ENCODE measurements at regions not wholly inside any gene's neighbourhood (a gene's known extent, or its start where the extent isn't known, plus 50 kb on each side); places are given as distances from the start of the nearest gene placed in this dataset.

GRCh38 chr2:118569876-118570535, 277.4 kb downstream of the EN1 start:
- DNase-seq: no peak
- H3K9ac ChIP-seq (ENCODE audit: low read length): no peak overlapping the region
- H3K4me3 ChIP-seq (ENCODE audit: low read length): no peak overlapping the region
- no peak overlapping the region for H3K23ac ChIP-seq (ENCODE audit: low read length)
- H2AK5ac ChIP-seq (ENCODE audit: low read length): no peak overlapping the region
- no peak overlapping the region for H2BK15ac ChIP-seq (replicated peaks; ENCODE audit: low read depth)
- no peaks in the 10 kb centered on the region for H3K27me3 ChIP-seq (ENCODE audit: insufficient read depth, low read length, poor library complexity)
- no peak overlapping the region for H2BK5ac ChIP-seq (ENCODE audit: low read length)
- H3K18ac ChIP-seq (ENCODE audit: low read length): no peak overlapping the region
- H3K79me1 ChIP-seq (ENCODE audit: low read length): no peaks in the 10 kb centered on the region
- no peaks in the 10 kb centered on the region for H3K79me2 ChIP-seq (ENCODE audit: control insufficient read depth, insufficient read depth, low read length)
- no peak overlapping the region for H3K27ac ChIP-seq (ENCODE audit: low read depth, low read length)
- H3K4me2 ChIP-seq (ENCODE audit: low read length): no peak overlapping the region
- H4K5ac ChIP-seq (ENCODE audit: low read length): no peak overlapping the region
- no CpG with 5 or more reads among the region's 2 CpGs for WGBS (ENCODE audit: extremely low coverage, insufficient coverage, low lambda C conversion rate)
- H3K4ac ChIP-seq (ENCODE audit: low read depth, low read length): no peak overlapping the region
- no peak overlapping the region for H2BK120ac ChIP-seq (ENCODE audit: low read depth, low read length)
- no peak overlapping the region for H4K8ac ChIP-seq (ENCODE audit: low read depth, low read length)
- H3K56ac ChIP-seq (ENCODE audit: low read length): no peak overlapping the region
- no peaks in the 10 kb centered on the region for H3K36me3 ChIP-seq (ENCODE audit: control insufficient read depth, insufficient read depth, low read length)
- H3K4me1 ChIP-seq (ENCODE audit: control insufficient read depth, low read depth, low read length): no peaks in the 10 kb centered on the region

GRCh38 chr2:118568700-118569099, 278.7 kb downstream of the EN1 start:
- H2AK5ac ChIP-seq (ENCODE audit: low read length): no peak overlapping the region
- H2BK15ac ChIP-seq (replicated peaks; ENCODE audit: low read depth): no peak overlapping the region
- H3K18ac ChIP-seq (ENCODE audit: low read length): no peak overlapping the region
- H3K56ac ChIP-seq (ENCODE audit: low read length): no peak overlapping the region
- H4K8ac ChIP-seq (ENCODE audit: low read depth, low read length): no peak overlapping the region
- no peak overlapping the region for H3K9ac ChIP-seq (ENCODE audit: low read length)
- H3K27me3 ChIP-seq (ENCODE audit: insufficient read depth, low read length, poor library complexity): no peaks in the 10 kb centered on the region
- no peaks in the 10 kb centered on the region for H3K79me1 ChIP-seq (ENCODE audit: low read length)
- H2BK5ac ChIP-seq (ENCODE audit: low read length): no peak overlapping the region
- H3K36me3 ChIP-seq (ENCODE audit: control insufficient read depth, insufficient read depth, low read length): no peaks in the 10 kb centered on the region
- H3K4me2 ChIP-seq (ENCODE audit: low read length): no peak overlapping the region
- H2BK120ac ChIP-seq (ENCODE audit: low read depth, low read length): no peak overlapping the region
- H4K5ac ChIP-seq (ENCODE audit: low read length): no peak overlapping the region
- no peak overlapping the region for H3K4ac ChIP-seq (ENCODE audit: low read depth, low read length)
- no peak overlapping the region for H3K23ac ChIP-seq (ENCODE audit: low read length)
- no peaks in the 10 kb centered on the region for H3K4me1 ChIP-seq (ENCODE audit: control insufficient read depth, low read depth, low read length)
- H3K27ac ChIP-seq (ENCODE audit: low read depth, low read length): no peak overlapping the region
- no peak for DNase-seq
- H3K4me3 ChIP-seq (ENCODE audit: low read length): no peak overlapping the region
- WGBS (ENCODE audit: extremely low coverage, insufficient coverage, low lambda C conversion rate): no CpG with 5 or more reads among the region's 5 CpGs
- no peaks in the 10 kb centered on the region for H3K79me2 ChIP-seq (ENCODE audit: control insufficient read depth, insufficient read depth, low read length)

- H4K8ac ChIP-seq (ENCODE audit: low read depth, low read length): no peak overlapping the region
- DNase-seq: no peak
- H3K4me2 ChIP-seq (ENCODE audit: low read length): no peak overlapping the region
- H3K23ac ChIP-seq (ENCODE audit: low read length): no peak overlapping the region
- H3K79me2 ChIP-seq (ENCODE audit: control insufficient read depth, insufficient read depth, low read length): no peaks in the 10 kb centered on the region
- H2AK5ac ChIP-seq (ENCODE audit: low read length): no peak overlapping the region
- H3K79me1 ChIP-seq (ENCODE audit: low read length): no peaks in the 10 kb centered on the region
- no peak overlapping the region for H2BK15ac ChIP-seq (replicated peaks; ENCODE audit: low read depth)
- H2BK120ac ChIP-seq (ENCODE audit: low read depth, low read length): no peak overlapping the region
- no peak overlapping the region for H2BK5ac ChIP-seq (ENCODE audit: low read length)
- no peak overlapping the region for H4K5ac ChIP-seq (ENCODE audit: low read length)
- H3K56ac ChIP-seq (ENCODE audit: low read length): no peak overlapping the region
- H3K4ac ChIP-seq (ENCODE audit: low read depth, low read length): no peak overlapping the region
- no peaks in the 10 kb centered on the region for H3K36me3 ChIP-seq (ENCODE audit: control insufficient read depth, insufficient read depth, low read length)
- no CpG with 5 or more reads among the region's 5 CpGs for WGBS (ENCODE audit: extremely low coverage, insufficient coverage, low lambda C conversion rate)
- H3K9ac ChIP-seq (ENCODE audit: low read length): no peak overlapping the region
- no peak overlapping the region for H3K27ac ChIP-seq (ENCODE audit: low read depth, low read length)
- no peak overlapping the region for H3K18ac ChIP-seq (ENCODE audit: low read length)
- no peak overlapping the region for H3K4me3 ChIP-seq (ENCODE audit: low read length)
- H3K27me3 ChIP-seq (ENCODE audit: insufficient read depth, low read length, poor library complexity): no peaks in the 10 kb centered on the region
- H3K4me1 ChIP-seq (ENCODE audit: control insufficient read depth, low read depth, low read length): no peaks in the 10 kb centered on the region
These were observed 281.5 kb downstream of the EN1 start for GRCh38 chr2:118565786-118566540.

- H3K56ac ChIP-seq (ENCODE audit: low read length): no peak overlapping the region
- no peak overlapping the region for H4K8ac ChIP-seq (ENCODE audit: low read depth, low read length)
- no peaks in the 10 kb centered on the region for H3K36me3 ChIP-seq (ENCODE audit: control insufficient read depth, insufficient read depth, low read length)
- no peaks in the 10 kb centered on the region for H3K79me1 ChIP-seq (ENCODE audit: low read length)
- no peak overlapping the region for H2BK120ac ChIP-seq (ENCODE audit: low read depth, low read length)
- H2AK5ac ChIP-seq (ENCODE audit: low read length): no peak overlapping the region
- H3K4me3 ChIP-seq (ENCODE audit: low read length): no peak overlapping the region
- H3K4me1 ChIP-seq (ENCODE audit: control insufficient read depth, low read depth, low read length): no peaks in the 10 kb centered on the region
- no peak overlapping the region for H3K9ac ChIP-seq (ENCODE audit: low read length)
- H3K18ac ChIP-seq (ENCODE audit: low read length): no peak overlapping the region
- H3K27ac ChIP-seq (ENCODE audit: low read depth, low read length): no peak overlapping the region
- H2BK5ac ChIP-seq (ENCODE audit: low read length): no peak overlapping the region
- no peaks in the 10 kb centered on the region for H3K27me3 ChIP-seq (ENCODE audit: insufficient read depth, low read length, poor library complexity)
- peak; percentile 8 for DNase-seq
- no peaks in the 10 kb centered on the region for H3K79me2 ChIP-seq (ENCODE audit: control insufficient read depth, insufficient read depth, low read length)
- no peak overlapping the region for H4K5ac ChIP-seq (ENCODE audit: low read length)
- H3K4ac ChIP-seq (ENCODE audit: low read depth, low read length): no peak overlapping the region
- no peak overlapping the region for H3K23ac ChIP-seq (ENCODE audit: low read length)
- no peak overlapping the region for H3K4me2 ChIP-seq (ENCODE audit: low read length)
- no peak overlapping the region for H2BK15ac ChIP-seq (replicated peaks; ENCODE audit: low read depth)
- WGBS (ENCODE audit: extremely low coverage, insufficient coverage, low lambda C conversion rate): no CpG with 5 or more reads among the region's 6 CpGs
These were observed 282.1 kb downstream of the EN1 start for GRCh38 chr2:118565301-118565700.

GRCh38 chr2:118562144-118562543, 285.3 kb downstream of the EN1 start:
- H3K4ac ChIP-seq (ENCODE audit: low read depth, low read length): no peak overlapping the region
- H3K27ac ChIP-seq (ENCODE audit: low read depth, low read length): no peak overlapping the region
- no peaks in the 10 kb centered on the region for H3K4me1 ChIP-seq (ENCODE audit: control insufficient read depth, low read depth, low read length)
- DNase-seq: no peak
- H2AK5ac ChIP-seq (ENCODE audit: low read length): no peak overlapping the region
- WGBS (ENCODE audit: extremely low coverage, insufficient coverage, low lambda C conversion rate): no CpG with 5 or more reads among the region's 5 CpGs
- H2BK120ac ChIP-seq (ENCODE audit: low read depth, low read length): no peak overlapping the region
- H2BK15ac ChIP-seq (replicated peaks; ENCODE audit: low read depth): no peak overlapping the region
- H3K4me3 ChIP-seq (ENCODE audit: low read length): no peak overlapping the region
- H3K9ac ChIP-seq (ENCODE audit: low read length): no peak overlapping the region
- H4K5ac ChIP-seq (ENCODE audit: low read length): no peak overlapping the region
- no peaks in the 10 kb centered on the region for H3K79me2 ChIP-seq (ENCODE audit: control insufficient read depth, insufficient read depth, low read length)
- H3K27me3 ChIP-seq (ENCODE audit: insufficient read depth, low read length, poor library complexity): no peaks in the 10 kb centered on the region
- no peaks in the 10 kb centered on the region for H3K79me1 ChIP-seq (ENCODE audit: low read length)
- H4K8ac ChIP-seq (ENCODE audit: low read depth, low read length): no peak overlapping the region
- no peaks in the 10 kb centered on the region for H3K36me3 ChIP-seq (ENCODE audit: control insufficient read depth, insufficient read depth, low read length)
- H3K18ac ChIP-seq (ENCODE audit: low read length): no peak overlapping the region
- H3K56ac ChIP-seq (ENCODE audit: low read length): no peak overlapping the region
- no peak overlapping the region for H2BK5ac ChIP-seq (ENCODE audit: low read length)
- no peak overlapping the region for H3K23ac ChIP-seq (ENCODE audit: low read length)
- no peak overlapping the region for H3K4me2 ChIP-seq (ENCODE audit: low read length)
